ENCODE measurements at regions not wholly inside any gene's neighbourhood (a gene's known extent, or its start where the extent isn't known, plus 50 kb on each side); places are given as distances from the start of the nearest gene placed in this dataset.
"Not testable (repeated sequence)": the region's sequence is repeated elsewhere in the genome, so short reads cannot be mapped to it uniquely, and the experiment has no call there.

DNA sequence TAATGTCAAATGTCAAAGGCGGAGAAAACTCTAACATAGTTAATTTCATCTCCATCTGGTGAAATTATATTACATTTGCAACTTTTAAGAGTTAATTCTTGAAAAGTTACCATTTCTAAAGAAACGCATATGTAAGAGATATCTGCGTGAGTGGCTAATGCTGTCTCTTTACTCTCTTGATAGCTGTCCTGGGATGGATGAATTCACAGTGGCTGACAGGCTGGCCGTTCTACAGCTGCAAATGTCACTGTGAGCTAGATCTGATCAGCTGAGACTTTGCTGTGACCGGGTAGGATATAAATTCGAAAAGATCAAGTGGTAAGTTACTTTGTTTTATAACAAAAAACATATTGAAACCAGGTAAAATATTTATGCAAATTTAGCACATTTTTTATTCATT, 557.1 kb upstream of the DDX18 start:
- DNase-seq: no peak

DNA sequence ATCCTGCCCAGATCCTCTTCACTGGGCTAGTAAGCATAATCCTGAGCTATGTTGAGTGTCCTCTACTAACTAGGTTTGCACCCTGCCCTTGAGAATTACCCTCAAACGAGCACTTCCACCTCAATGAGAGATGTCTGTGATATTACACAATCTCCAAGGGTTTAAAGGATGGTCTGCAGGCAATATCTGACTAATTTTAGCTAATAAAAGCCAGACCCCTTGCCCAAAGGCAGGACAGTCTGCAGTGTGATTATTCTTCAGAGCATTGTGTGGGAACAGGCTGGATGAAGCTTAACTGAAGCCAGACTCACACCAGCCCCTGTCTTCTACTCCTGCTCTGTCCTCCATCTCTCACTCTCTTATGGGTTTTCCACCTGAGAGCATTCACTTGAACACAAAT, 544.9 kb upstream of the DDX18 start:
- no peak for DNase-seq

DNA sequence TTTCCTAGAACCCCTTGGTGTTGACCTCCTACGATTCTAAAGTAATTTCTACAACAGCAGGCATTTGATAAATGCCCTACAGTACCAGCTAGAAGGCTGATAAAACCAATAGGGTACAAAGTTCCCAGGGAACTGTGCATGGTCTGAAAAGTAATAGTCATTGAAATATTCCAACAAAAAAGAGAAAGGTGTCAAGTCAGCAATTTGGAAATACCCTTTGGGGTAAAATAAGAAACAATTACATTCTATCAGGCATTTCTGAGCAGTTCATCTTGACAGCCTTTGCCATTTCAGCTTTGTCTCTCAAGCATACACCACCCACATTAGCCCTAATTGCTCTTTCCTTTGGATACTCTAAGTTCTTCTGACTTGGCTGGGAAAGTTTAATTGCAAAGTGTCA, 542.9 kb upstream of the DDX18 start:
- no peak for DNase-seq

- DNase-seq: no peak
These were observed 541.4 kb upstream of the DDX18 start for GRCh38 chr2:117273009-117273671.

DNA sequence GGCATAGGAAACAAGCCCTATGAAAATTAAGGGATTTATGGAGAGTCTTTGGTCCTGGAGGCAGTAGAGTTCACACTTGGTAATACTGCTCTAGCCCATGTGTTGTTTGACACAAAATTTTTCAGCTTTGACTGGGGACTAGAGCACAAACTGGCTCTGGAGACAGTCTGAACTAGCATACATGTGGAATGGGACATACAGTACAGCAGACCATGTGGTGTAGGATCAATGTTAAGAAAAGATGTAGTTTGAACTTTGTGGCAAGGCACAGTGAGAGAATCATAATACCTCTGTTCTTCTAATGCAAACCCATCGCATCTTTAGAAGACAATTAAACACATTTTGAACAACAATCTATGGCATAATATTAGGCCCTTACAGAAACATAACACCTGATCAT, 521.5 kb upstream of the DDX18 start:
- DNase-seq: no peak

DNA sequence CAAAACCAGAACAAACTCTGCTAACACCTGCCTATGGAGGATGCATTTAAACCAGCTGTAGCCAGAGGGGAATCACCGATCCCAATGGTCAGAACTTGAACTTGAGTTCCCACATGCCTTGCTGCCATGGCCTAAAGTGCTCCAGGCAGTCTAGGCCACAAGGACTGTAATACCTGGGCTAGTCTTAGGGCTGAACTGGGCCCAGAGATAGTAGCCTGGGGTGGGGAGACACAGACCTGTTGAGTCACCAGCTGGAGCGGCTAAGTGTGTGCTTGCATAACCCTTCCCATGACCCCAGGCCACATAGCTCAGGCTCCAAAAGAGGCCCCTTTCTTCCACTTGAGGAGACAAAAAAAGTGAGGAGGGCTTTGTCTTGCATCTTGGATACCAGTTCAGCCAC, 515.0 kb upstream of the DDX18 start:
- no peak for DNase-seq

GRCh38 chr2:117308861-117309770, 505.4 kb upstream of the DDX18 start:
- DNase-seq: no peak

DNA sequence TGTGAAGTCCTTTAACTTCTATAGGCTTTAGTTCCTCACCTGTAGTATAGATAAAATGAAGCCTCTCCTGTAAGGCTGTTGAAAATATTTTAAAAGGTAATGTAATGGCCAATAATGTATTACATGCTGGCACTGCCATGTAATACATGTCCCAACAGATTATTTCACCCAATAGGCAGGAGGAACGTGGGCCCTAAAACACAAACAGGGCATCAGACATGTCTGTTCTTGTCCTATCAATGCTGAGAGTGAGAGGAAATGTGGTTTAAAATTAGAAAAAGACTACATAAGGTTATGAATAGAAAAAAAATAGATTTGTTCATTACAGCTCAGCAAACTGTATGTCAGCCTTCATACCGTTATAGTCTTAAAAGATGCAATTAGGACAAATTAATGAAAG, 492.7 kb upstream of the DDX18 start:
- DNase-seq: no peak

DNA sequence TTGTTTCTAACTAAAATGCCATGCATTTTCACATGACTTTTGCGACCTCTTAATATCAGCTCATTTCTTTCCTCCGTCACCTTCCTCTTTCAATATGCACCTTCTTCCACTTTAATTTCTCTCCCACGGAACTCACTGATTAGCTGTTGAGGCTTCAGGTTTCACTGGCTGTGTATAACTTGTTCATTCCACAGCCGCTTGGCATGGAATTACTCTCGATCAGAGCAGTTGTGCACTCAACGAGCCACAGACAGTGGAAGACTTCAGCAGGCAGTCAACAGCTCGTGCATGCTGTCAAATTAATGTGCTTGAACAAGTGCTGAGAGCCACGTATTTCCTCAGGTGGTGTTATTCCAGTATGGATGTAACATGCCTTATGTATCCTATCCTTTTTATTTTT, 491.2 kb upstream of the DDX18 start:
- no peak for DNase-seq

GRCh38 chr2:117330641-117331040, 483.9 kb upstream of the DDX18 start:
- DNase-seq: no peak

DNA sequence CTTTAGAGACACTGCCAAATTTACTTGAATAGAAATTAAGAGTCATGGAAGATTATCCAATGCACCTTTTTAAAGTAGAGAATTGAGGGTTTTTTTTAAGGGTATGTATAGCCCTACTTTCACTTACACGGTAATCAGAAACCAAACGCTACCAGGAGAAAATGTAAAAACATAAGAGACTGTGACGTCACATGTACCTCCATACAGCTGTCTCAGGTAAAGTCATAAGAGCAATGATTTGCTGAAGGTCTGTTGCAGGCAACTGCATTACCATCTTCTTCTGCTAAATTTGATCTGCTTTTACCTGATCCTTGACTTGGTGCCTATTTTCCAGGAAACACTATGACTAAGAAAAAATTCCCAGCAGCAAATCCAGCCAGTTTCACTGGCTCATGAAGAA, 478.5 kb upstream of the DDX18 start:
- no peak for DNase-seq

DNA sequence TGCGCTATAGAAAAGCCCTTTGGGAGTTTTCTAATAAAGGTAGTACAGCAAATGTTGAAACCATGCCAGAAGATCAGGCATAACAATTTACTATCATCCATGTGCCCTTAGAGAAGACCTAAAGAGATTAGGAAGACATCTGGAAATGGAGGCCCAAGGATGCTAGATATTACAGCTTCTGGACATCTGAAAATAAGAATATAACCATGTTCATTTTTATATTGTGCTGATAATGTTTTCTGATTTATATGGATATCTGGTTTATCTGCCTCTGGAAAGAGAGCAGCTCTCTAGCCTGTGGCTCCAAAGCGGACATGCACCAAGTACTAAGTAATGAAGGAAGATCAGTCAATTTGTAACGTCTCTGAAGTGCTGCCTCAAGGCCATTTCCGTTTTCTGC, 478.0 kb upstream of the DDX18 start:
- DNase-seq: no peak

DNA sequence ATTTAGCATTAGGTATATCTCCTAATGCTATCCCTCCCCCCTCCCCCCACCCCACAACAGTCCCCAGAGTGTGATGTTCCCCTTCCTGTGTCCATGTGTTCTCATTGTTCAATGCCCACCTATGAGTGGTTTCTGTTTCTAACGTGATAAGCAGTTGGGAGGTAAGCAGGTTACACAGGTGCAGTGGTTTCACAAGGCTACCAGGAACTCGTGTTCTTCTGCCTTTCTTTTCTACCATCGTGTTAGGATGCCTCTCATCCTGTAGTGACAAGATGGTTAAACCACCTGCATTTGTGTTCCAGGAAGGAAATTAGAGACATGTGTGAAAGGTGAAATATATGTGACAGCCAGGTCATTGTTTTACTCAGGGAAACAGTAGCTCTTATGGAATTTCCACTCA, 476.5 kb upstream of the DDX18 start:
- DNase-seq: not testable (repeated sequence)

GRCh38 chr2:117339980-117340379, 474.5 kb upstream of the DDX18 start:
- DNase-seq: no peak

DNA sequence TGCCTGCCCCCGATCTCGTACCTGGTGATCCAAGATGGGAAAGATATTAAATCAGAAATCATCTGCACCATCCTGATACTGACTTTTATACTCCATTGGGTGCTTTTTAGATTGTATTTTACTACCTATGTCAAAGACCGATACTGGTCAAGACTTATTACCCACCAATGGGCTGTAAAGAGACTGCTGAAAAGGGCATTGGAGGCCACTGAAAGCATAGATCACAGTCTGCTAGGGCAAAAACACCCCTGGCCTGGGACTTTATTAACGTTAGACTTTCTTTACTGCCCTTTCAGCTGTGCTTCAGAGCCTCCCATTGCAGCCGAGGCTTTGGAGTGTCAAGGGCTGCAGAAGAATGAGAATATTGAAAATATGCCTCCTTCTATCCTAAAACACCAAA, 472.8 kb upstream of the DDX18 start:
- no peak for DNase-seq

DNA sequence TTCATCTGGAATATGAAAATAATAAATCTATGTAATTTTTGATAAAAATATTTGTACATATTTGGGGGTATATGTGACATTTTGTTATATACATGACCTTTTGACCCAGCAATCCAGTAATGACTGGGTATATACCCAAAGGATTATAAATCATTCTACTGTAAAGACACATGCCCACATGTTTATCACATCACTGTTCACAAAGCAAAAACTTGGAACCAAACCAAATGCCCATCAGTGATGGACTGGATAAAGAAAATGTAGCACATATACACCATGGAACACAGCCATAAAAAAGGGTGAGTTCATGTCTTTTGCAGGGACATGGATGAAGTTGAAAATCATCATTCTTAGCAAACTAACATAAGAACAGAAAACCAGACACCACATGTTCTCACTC, 472.1 kb upstream of the DDX18 start:
- DNase-seq: no peak

DNA sequence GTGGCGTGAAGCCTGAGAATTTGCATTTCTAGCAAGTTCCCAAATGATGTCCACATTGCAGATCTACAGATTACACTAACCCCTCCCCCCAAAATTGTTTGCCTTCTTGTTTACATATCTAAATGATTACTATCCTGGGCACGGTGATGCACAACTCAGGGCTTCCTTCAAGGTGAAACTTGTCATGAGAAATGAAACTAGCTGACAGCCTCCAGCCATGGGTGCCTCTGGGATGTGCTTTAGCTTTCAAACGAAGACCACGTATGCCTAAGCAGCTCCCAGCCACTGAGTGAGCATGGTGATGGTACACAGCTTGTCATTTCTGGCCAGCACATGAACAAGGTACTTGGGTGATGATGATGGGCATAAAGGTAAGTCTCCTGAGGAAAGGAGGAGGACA, 464.8 kb upstream of the DDX18 start:
- DNase-seq: no peak

GRCh38 chr2:117351396-117351795, 463.1 kb upstream of the DDX18 start:
- DNase-seq: no peak

DNA sequence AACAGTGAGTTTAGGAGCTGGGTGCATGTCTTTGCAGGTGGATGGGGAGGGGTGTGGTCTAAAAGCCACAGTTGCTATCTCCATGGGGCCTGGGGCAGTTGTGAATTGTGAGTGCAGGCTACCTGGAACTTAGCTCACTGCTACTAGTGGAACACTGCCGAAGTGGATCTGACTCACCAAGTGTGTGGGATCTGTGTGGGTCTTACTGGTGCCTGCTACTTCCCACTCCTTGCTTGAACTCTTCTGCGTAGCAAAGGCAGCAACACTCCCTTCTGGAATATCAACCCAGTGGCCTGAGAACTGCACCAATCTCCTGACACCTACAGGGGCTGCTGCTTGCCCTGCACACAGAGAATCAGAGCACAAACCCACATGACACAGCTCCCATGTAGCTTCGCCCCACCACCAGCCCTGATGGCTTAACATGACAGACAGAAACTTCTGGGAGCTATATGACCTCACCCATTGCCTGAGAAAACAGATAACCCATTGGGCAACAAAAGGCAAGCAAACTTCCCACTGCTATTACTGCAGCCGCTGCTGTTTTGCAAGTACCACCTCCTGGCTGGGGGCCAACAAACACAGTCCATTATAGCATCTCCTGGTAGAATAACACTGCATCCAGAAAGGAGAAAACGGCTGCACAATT, 455.1 kb upstream of the DDX18 start:
- DNase-seq: no peak

DNA sequence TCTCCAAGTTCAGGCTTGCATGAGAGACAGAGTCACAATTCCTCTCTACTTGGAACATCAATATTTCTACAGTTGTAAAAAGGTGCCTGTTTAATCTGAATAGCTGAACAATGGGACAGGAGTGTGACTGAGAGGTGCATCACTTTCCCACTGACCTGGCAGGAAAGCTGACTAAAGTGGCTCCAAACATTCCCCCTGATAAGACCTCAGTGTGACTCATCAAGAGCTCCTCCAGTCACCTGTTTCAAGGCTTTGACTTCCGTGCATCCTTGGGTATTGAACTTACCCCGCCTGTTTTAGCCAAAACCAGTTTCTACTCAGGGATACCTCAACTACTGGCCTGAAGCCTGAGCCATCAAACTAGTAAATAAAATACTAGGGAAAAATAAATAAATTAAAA, 453.9 kb upstream of the DDX18 start:
- DNase-seq: no peak

DNA sequence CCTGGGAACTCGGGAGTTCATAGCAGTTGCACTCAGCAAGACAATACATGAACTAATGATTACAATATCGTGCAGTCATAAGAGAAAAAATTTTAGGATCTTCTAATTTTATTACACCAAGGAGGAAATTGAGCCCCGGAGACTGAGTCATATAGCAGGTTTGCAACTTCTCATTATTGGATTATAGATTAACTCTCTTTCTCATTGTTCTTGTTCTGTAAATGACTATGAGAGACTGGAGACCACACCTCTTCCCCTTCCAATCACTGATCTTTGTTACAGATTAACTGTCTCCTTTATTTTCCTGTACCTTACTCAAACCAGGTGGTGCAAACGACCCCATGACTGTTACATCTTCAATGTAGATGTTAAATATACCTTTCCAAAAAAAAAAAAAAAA, 435.8 kb upstream of the DDX18 start:
- no peak for DNase-seq

- DNase-seq: no peak
These were observed 434.6 kb upstream of the DDX18 start for GRCh38 chr2:117379928-117380327.

DNA sequence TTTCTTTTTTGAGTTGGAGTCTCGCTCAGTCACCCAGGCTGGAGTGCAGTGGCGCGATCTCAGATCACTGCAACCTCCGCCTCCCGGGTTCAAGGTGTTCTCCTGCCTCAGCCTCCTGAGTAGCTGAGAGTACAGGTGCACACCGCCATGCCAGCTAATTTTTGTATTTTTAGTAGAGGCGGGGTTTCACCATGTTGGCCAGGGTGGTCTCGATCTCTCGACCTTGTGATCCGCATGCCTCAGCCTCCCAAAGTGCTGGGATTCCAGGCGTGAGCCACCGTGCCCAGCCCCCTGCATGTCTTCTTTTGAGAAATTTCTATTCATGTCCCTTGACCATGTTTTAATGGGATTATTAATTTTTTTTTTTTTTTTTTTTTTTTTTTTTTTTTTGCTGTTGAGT, 430.5 kb upstream of the DDX18 start:
- not testable (repeated sequence) for DNase-seq

DNA sequence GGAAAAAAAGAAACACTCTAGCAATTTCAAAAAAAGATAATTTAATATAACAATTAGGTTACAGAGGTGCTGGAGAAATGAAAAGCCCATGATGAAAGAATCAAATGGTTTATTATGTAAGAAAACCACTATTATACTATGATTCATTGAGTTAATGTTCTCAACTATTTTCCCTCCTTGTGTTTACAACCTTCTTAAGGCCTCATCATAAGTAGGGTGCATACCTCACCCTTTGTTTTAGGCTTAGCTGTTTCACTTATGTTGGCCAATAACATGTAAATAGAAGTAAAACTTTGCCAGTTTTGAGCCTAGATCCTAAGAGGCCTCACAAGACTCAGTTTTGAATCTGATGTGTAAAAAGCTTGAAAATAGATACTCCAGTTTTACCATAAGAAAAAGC, 418.3 kb upstream of the DDX18 start:
- no peak for DNase-seq
